Endothelial cell of umbilical vein (primary cell): ENCODE measurements at regions not wholly inside any gene's neighbourhood (a gene's known extent, or its start where the extent isn't known, plus 50 kb on each side); places are given as distances from the start of the nearest gene placed in this dataset.

Experiments
- BruUV-seq: library from RNA; stranded (reverse); fragments of 400-500 nt; replicated peaks from 2 replicates; lab custom pipeline; 2021; lab: Mats Ljungman, UMichigan
- CTCF ChIA-PET: fragments of 300-600, 350-600 bp; sonication (Branson Sonifier 250); formaldehyde crosslinking; loops from one replicate; lab custom pipeline; 2021; ENCODE audit warnings: antibody characterized with exemption, inconsistent platforms; lab: Charles Lee
- POLR2A ChIA-PET: fragments of 300-600, 350-600 bp; sonication (Branson Sonifier 250); formaldehyde crosslinking; loops from one replicate; lab custom pipeline; 2021; ENCODE audit warnings: antibody characterized with exemption, inconsistent platforms; lab: Charles Lee
- DNase-seq: peaks from one replicate; pipeline ENCODE4 v3.0.0-alpha.2; 2011; ENCODE audit warnings: low read depth, low spot score
- FAIRE-seq: peaks from 2 replicates; lab custom pipeline; 2011; peaks lifted over from hg19 to GRCh38; lab: Jason Lieb, UNC
- H2AFZ ChIP-seq: 2 replicates; pipeline ENCODE4 v1.6.0; 2012; ENCODE audit warnings: low read depth, low read length, control low read depth, inconsistent platforms
- H3K27ac ChIP-seq: 2 replicates; pipeline ENCODE4 v1.5.1; 2011; ENCODE audit warnings: low read depth, mild to moderate bottlenecking, control low read depth, low read length, moderate library complexity; ENCODE audit not compliant: insufficient read depth
- H3K27me3 ChIP-seq, 2 experiments: 2 replicates each; pipeline versions ENCODE4 v1.6.0 to v1.6.1; 2011; ENCODE audit warnings: low read length in 2 of 2, mixed read lengths in 1 of 2; ENCODE audit not compliant: control insufficient read depth in 2 of 2, insufficient read depth in 2 of 2
- H3K36me3 ChIP-seq, 2 experiments: 2 replicates in 1 of 2; 3 replicates in 1 of 2; pipeline ENCODE4 v1.5.1; 2011; ENCODE audit warnings: low read length in 2 of 2, mild to moderate bottlenecking in 1 of 2, moderate library complexity in 1 of 2; ENCODE audit not compliant: control insufficient read depth in 2 of 2, insufficient read depth in 2 of 2; ENCODE audit errors: extremely low read depth in 1 of 2
- H3K4me1 ChIP-seq: 3 replicates; pipeline ENCODE4 v1.5.1; 2011; ENCODE audit warnings: mild to moderate bottlenecking, low read length; ENCODE audit not compliant: control insufficient read depth, insufficient read depth; ENCODE audit errors: extremely low read depth
- H3K4me2 ChIP-seq: 2 replicates; pipeline ENCODE4 v1.6.1; 2011; ENCODE audit warnings: low read length, control low read depth, mixed read lengths; ENCODE audit not compliant: insufficient read depth
- H3K4me3 ChIP-seq, 3 experiments: fragments of 200-600 bp in 1 of 3; sonication (generic), shearing (Covaris generic) in 1 of 3; replicated peaks in 1 of 3; 2 replicates each; pipeline ENCODE4 v1.5.1; 2011 to 2016; ENCODE audit warnings: control low read depth in 3 of 3, low read length in 3 of 3, mild to moderate bottlenecking in 2 of 3, inconsistent platforms in 1 of 3, low read depth in 1 of 3, moderate library complexity in 1 of 3; ENCODE audit not compliant: insufficient read depth in 1 of 3
- H3K79me2 ChIP-seq: 2 replicates; pipeline ENCODE4 v1.6.0; 2012; ENCODE audit warnings: low read length, inconsistent platforms; ENCODE audit not compliant: control insufficient read depth, insufficient read depth
- H3K9ac ChIP-seq: replicated peaks from 2 replicates; pipeline ENCODE3; 2011; ENCODE audit warnings: low read length, control low read depth; ENCODE audit not compliant: insufficient read depth; ENCODE audit errors: extremely low read depth
- H3K9me1 ChIP-seq: replicated peaks from 3 replicates; pipeline ENCODE4 v1.6.0; 2011; ENCODE audit warnings: mild to moderate bottlenecking, low read length; ENCODE audit not compliant: control insufficient read depth, insufficient read depth; ENCODE audit errors: extremely low read depth
- H3K9me3 ChIP-seq: replicated peaks from 2 replicates; pipeline ENCODE4 v1.5.1; 2012; ENCODE audit warnings: low read length, inconsistent platforms; ENCODE audit not compliant: control insufficient read depth, insufficient read depth
- H4K20me1 ChIP-seq: replicated peaks from 2 replicates; pipeline ENCODE3; 2011; ENCODE audit warnings: mild to moderate bottlenecking, low read length; ENCODE audit not compliant: control insufficient read depth, insufficient read depth; ENCODE audit errors: extremely low read depth
- EZH2 ChIP-seq: IDR thresholded peaks from 2 replicates; pipeline ENCODE4 v1.6.1; 2012; ENCODE audit warnings: borderline replicate concordance, low read depth, mild to moderate bottlenecking, moderate library complexity, low read length, inconsistent platforms; ENCODE audit not compliant: severe bottlenecking
- FOS ChIP-seq: IDR thresholded peaks from 2 replicates; pipeline ENCODE4 v1.6.1; 2011; ENCODE audit warnings: mild to moderate bottlenecking, low read length, moderate library complexity, borderline replicate concordance; ENCODE audit not compliant: insufficient read depth
- GATA2 ChIP-seq: IDR thresholded peaks from 2 replicates; pipeline ENCODE4 v1.7.0; 2011; ENCODE audit warnings: low read depth, mild to moderate bottlenecking, moderate library complexity, mixed read lengths, low read length; ENCODE audit not compliant: insufficient read length, insufficient read depth
- MAX ChIP-seq: IDR thresholded peaks from 2 replicates; pipeline ENCODE4 v1.6.1; 2011; ENCODE audit not compliant: insufficient read depth, insufficient read length
- MYC ChIP-seq: IDR thresholded peaks from one replicate; pipeline ENCODE4 v1.6.1; 2011; ENCODE audit warnings: mild to moderate bottlenecking, low read depth, low read length
- POLR2A ChIP-seq: IDR thresholded peaks from 2 replicates; pipeline ENCODE4 v1.6.1; 2012; ENCODE audit warnings: low read depth, mild to moderate bottlenecking, control low read depth, low read length
- POLR2AphosphoS5 ChIP-seq: IDR thresholded peaks from 2 replicates; pipeline ENCODE4 v1.6.1; 2012; ENCODE audit warnings: low read depth, mild to moderate bottlenecking, control low read depth, low read length, moderate library complexity; ENCODE audit not compliant: insufficient read depth
- dilution Hi-C: fragments of 300-500 bp; cut with MboI; formaldehyde crosslinking; loops from one replicate; pipeline ENCODE4 v1.15.0; 2019; ENCODE audit warnings: low sequenced_read_pairs; ENCODE audit not compliant: extremely low pct_ligation_motif_present
- intact Hi-C: fragments of 100-400 bp; cut with micrococcal nuclease; formaldehyde crosslinking; loops from one replicate; pipeline ENCODE4 v1.10.0; 2022
- TF ChIP-seq, protein P1 (sequence below), 2 donors: IDR thresholded peaks; 1 replicate in 1 of 2; 2 replicates in 1 of 2; pipeline ENCODE4 v1.5.1; 2011; ENCODE audit warnings: low read length in 2 of 2, mild to moderate bottlenecking in 2 of 2, moderate library complexity in 2 of 2, control low read depth in 1 of 2, inconsistent platforms in 1 of 2, low read depth in 1 of 2; ENCODE audit not compliant: insufficient read depth in 1 of 2; ENCODE audit errors: extremely low read depth in 1 of 2

DNA sequence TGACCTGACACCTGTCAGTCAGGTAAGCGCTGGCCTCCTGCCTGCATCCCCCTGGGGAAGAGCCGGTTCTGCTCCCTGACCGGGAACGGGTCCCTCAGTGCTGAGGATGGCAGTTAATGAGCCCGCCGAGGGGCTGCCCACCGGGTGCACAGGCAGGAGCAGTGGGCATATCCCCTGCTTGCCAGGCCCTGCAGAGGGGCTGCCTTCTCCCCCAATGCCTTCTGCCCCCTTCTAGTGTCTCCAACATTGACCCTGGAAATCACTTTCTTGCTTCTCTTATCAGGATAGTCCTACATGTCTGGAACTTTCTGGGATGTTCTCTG is 388.5 kb downstream of the SEC14L1 start:
- TF ChIP-seq GATA2 = no peak
- TF ChIP-seq POLR2A = no peak
- TF ChIP-seq MYC = no peak
- TF ChIP-seq, protein P1, sequence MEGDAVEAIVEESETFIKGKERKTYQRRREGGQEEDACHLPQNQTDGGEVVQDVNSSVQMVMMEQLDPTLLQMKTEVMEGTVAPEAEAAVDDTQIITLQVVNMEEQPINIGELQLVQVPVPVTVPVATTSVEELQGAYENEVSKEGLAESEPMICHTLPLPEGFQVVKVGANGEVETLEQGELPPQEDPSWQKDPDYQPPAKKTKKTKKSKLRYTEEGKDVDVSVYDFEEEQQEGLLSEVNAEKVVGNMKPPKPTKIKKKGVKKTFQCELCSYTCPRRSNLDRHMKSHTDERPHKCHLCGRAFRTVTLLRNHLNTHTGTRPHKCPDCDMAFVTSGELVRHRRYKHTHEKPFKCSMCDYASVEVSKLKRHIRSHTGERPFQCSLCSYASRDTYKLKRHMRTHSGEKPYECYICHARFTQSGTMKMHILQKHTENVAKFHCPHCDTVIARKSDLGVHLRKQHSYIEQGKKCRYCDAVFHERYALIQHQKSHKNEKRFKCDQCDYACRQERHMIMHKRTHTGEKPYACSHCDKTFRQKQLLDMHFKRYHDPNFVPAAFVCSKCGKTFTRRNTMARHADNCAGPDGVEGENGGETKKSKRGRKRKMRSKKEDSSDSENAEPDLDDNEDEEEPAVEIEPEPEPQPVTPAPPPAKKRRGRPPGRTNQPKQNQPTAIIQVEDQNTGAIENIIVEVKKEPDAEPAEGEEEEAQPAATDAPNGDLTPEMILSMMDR (IDR thresholded peaks at IDR 0.05; ENCODE audit: extremely low read depth in 1 of 2, insufficient read depth in 1 of 2, low read depth in 1 of 2, low read length in 2 of 2) = no peak
- no peak for TF ChIP-seq POLR2AphosphoS5
- TF ChIP-seq FOS = no peak
- TF ChIP-seq EZH2 = no peak
- TF ChIP-seq MAX = no peak
- H3K9me1 ChIP-seq = no peaks in the 10 kb centered on the region
- no peak overlapping the region for H3K9ac ChIP-seq
- peaks cover 3 to 16% of the 10 kb centered on the region in 2 experiments for H3K27me3 ChIP-seq
- CTCF ChIA-PET = no interaction called here
- H3K4me2 ChIP-seq = no peak overlapping the region
- no peak overlapping the region for H2AFZ ChIP-seq
- H3K79me2 ChIP-seq = no peaks in the 10 kb centered on the region
- no TSS peak for BruUV-seq
- DNase-seq = no peak
- POLR2A ChIA-PET = no interaction called here
- H3K9me3 ChIP-seq = no peaks in the 10 kb centered on the region
- no peaks in the 10 kb centered on the region for H3K36me3 ChIP-seq
- no peaks in the 10 kb centered on the region for H3K4me1 ChIP-seq
- no peak overlapping the region for H3K4me3 ChIP-seq
- H4K20me1 ChIP-seq = no peaks in the 10 kb centered on the region
- intact Hi-C loops = no loop called here
- FAIRE-seq = no peak
- H3K27ac ChIP-seq = no peak overlapping the region
- dilution Hi-C loops = no loop called here
